ENCODE measurements at regions not wholly inside any gene's neighbourhood (a gene's known extent, or its start where the extent isn't known, plus 50 kb on each side); places are given as distances from the start of the nearest gene placed in this dataset.

DNA sequence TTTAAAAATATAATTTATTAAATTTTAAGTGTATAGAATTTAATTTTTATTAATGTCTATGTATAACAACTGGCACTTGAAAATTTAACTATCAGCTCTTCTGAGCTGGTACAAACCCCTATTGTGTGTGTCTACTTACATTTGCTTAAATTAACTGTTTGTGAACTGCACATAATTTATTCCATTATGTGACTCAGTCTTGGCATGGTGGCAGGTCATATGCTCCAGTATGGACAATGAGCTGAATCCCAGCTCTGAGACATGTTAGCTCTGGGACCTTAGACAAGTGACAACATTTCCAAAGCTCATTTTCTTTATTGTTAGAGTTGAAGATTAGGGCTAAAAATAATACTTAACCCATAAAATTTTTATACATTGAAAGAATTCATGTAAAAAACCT, 526.1 kb upstream of the MARCKS start:
- DNase-seq (ENCODE audit: low read depth): no peak

DNA sequence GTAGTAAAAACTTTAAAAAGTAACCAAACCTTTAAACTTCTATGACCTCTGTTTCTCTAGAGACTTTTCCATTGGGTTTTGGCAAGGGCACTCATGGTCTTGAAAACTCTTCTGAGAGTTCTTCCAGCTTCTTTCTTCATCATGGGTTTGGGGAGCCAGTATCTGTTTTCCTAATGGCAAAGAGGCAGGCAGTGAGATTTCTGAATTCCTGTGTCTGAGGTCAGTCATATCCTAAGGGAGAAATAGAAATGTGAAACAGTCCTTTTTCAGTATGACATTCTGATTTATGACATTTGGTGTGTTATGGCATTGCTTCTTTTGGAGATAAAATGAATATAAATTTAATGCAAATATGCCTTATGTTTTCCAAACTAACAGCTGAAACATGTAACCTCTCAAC, 518.5 kb upstream of the MARCKS start:
- DNase-seq (ENCODE audit: low read depth): no peak

DNA sequence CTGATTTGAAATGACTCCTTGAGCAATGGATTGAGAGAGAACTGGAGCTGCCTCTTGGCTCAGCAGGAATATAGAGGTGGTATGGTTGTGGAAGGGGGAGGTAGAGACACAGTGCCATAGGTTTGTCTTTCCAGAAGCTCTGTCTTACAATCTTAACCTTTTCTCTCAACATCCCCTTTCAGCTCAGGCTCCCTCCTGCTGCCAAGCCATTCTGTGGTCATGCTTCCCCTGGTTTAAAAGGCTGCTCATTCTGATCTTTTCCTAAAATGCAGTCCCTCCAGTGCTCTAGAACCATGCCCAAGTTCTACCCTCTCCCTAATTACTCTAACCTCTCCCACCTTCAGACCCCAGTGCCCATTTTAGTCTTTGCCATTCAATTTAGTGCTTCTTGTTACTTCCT, 517.9 kb upstream of the MARCKS start:
- DNase-seq (ENCODE audit: low read depth): no peak

DNA sequence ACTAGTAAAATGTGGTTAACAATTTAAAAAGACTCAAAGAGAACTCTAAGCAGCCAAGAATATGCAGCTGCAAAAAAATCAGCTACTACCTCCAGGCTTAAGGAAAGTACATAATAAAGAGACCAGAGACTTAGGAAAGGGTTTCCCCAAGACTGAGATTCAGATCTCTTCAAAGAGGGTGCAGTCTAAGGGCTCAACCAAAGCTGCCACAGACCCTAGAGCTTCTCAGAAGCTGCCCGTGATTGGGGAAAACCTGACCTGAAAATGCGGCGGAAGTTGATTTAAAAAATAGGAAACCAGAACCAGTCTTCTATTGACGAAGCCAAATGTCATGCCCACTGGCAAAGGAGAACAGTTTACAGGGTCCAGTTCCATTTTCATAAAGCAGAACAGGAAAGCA, 516.8 kb upstream of the MARCKS start:
- DNase-seq (ENCODE audit: low read depth): no peak

DNA sequence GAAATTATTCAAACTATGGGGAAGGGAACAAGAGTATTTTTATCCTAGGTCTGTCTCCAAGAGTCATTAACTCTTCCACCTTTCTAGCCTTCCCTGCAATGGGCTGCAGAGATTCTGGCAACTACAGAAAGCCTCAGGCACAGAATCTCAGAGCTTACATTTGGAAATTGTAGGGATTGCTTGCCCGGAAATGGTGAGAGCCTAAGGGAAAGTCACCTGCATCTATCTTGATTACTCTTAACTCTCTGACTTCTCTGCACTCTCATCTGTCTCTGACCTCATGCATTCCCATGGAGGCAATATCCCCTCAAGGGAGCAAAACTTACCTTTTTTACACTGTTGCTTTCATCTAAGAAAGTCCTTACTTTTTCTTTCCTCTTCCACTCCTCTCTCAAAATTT, 513.2 kb upstream of the MARCKS start:
- DNase-seq (ENCODE audit: low read depth): no peak

DNA sequence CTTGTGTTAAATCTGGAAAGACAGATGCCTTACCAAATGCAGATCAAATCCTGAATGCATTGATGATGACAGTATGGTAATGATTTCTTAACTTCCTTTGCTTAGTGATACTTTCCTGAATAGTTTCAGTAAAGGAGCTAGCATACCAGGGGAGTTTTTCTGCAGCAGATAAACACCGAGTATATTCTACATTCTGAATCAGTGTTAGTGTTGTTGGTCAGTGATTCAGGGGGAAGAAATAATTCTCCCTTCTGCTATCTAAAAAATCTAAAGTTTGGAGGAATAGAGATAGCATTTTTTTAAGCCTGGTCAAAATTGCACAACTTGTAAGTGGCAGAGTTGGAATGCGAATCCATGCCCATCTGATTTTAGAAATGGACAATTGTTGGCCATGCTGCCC, 512.2 kb upstream of the MARCKS start:
- no peak for DNase-seq (ENCODE audit: low read depth)

DNA sequence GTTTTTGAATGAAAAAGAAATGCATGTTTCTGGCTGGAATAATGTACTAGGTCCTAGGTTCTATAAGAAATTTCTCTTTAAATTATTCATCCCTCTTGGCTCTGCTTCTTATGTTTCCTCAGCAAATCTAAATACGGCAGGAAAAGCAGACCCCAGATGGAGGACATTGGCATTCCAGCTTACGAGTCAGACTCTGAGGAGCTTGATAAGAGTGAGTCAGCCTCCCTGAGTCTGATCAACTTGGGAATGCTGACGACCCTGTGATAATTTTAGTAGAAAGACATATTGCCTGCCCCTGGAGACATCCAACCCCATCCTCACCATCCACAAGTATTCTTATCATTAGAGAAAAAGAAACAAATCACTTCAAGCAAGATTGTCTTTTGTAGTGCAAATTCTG, 509.7 kb upstream of the MARCKS start:
- peak; percentile 66 for DNase-seq (ENCODE audit: low read depth)

DNA sequence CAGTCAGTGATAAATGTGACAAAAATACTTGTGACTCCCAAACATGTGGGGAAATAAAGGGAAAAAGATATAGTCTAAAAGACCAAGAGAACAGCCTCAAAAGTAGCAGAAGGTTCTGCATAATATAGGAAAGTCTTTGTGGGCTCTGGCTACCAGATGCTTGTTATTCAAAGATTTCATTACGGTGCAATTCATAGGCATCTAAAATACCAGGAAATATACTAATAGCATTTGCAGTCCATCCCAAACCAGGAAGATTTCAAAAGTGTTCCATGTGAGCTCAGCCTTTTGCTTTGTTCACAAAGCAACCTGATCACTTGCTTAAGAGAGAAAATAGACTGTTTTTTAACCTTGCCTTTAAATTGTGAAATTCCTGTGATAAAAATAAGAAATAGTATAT, 506.7 kb upstream of the MARCKS start:
- no peak for DNase-seq (ENCODE audit: low read depth)

DNA sequence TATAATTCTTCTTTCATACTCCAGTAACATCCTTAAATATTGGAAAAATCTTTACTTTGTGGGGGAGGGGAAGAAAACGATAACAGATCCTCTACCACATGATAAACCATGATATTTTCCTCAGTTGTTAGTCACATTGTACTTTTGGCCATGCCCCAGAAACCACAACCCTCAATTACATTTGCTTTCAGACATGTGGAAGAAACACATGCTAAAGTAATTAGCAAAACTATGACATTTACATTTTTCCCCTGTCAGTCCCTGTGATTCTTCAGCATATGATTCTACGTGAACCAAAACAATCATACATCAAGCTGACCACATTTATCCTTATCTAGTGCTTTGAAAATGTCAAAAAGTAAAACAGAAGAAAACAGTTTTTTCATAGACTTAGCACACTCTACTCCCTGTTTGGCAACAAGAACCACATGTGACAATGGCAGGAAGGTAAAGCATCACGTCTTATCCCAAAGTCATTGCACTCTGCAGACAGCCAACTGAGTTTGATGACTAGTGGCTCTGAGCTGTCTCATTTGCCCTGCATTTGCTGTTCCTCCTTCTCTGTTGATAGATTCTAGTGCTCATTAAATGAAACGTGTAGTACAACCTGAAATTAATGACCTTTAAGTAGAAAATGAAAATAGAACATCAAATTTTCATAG, 505.8 kb upstream of the MARCKS start:
- peak; percentile 42 for DNase-seq (ENCODE audit: low read depth)

DNA sequence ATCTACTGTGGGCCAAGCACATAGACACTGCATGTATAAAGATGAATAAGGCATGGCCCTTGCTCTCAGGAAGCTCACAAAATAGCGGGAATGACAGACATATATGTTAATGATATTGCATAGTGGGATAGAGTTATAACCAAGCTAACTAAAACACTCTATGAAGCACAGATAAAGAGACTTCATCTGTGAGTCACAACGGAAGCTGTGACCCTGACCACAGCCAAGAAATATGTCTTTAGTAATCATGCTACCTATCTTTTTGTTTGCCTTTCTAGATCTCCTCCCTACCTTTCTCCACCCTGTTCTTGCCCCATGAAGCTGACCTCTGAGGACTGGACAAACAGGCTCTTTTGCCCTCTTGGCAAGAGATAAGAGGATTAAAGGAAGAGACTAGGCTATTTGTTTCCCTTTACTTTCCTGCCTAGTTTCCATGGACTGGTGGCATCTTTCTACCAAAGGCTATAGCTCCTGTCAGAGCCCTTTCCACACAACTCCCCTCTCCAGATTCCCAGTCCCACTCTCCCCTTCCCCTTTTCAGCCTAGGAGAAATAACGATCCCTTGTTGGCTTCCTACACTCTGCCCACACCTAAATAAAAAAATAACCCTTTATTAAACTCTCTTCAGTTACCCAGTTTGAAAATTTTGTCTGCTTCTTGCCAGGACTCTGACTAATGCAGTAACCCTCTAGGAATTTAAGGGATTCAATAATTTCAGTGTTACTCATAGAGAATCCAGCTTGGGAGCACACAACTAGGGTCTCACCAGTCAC, 504.9 kb upstream of the MARCKS start:
- peak; percentile 92 for DNase-seq (ENCODE audit: low read depth)

DNA sequence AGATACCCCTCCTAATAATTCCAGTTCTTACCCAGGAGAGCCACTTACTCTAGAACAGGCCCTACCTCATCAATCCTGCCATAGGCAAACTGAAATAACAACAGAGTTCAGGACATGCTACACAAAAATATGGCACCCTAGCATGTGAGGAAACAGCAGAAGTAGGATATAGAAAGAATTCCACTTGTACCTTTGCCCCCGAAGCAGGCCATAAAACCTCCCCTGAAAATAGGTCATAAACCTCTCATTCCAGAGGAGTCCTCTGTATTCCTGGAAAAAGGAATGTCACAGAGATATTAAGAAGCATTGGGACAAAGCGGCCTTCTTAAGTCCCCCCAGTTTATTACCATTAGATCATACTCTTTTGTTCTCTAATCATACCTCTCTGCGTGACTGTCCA, 504.3 kb upstream of the MARCKS start:
- no peak for DNase-seq (ENCODE audit: low read depth)

DNA sequence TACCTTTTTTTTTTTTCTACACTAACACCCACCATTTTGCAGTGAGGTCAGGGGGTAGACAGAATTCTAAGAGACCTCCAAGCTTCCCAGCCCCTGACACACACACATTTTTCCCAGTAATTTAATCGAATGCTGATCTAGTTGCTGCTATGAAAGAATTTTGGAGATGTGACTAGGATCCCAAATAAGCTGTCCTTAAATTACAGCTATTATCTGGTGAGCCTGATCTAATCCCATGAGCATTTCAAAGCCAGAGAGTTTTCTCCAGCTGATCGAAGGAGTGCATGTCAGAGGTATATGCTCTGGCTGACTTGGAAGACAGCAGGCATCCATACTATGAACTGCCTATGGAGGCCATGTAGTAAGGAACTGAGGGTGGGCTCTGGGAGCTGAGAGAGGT, 503.8 kb upstream of the MARCKS start:
- DNase-seq (ENCODE audit: low read depth): no peak

DNA sequence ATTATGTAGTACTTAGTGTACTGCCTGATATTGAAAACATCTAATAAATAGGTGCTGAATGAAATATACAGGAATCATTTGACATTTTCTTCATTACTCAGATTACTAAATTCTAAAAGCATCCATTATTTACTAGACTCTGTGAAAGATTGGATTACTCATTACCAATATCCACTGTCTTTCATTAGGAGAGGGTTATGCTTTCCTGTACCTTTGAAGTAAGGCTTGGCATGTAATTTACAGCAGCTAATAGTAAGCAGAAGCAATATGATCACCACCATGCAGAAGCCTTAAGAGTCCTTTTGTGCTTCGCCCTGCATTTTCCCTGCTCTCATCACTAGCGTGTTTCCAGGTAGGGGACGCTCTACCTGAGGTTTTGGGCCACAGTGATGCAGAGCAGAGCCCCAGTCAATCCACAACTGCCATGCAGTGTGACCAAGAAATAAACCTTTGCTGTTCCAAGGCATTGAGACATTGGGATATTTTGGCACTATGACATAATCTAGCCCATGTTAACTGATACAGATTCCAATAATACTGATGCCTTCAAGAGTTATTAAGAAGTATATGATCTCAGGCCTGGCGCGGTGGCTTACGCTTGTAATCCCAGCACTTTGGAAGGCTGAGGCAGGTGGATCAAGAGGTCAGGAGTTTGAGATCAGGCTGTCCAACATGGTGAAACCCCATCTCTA, 502.8 kb upstream of the MARCKS start:
- no peak for DNase-seq (ENCODE audit: low read depth)

DNA sequence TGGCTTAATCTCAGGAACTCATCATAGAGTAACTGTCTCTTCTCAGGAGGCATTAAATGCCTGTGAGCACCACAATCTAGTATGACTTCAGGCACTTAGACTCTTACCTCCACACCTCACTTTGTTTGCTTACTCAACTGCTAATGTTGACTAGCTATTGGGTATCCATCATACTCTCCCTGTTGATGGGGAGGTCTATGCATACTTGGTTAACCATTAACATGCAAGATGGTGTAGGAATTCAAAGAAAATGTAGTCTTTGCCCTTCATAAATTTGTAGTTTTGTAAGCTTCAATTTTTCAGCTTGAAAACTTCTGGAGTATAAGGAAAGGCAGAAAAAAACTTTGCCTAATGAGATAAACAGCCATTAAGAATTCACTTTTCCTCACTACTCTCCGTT, 501.0 kb upstream of the MARCKS start:
- DNase-seq (ENCODE audit: low read depth): no peak

DNA sequence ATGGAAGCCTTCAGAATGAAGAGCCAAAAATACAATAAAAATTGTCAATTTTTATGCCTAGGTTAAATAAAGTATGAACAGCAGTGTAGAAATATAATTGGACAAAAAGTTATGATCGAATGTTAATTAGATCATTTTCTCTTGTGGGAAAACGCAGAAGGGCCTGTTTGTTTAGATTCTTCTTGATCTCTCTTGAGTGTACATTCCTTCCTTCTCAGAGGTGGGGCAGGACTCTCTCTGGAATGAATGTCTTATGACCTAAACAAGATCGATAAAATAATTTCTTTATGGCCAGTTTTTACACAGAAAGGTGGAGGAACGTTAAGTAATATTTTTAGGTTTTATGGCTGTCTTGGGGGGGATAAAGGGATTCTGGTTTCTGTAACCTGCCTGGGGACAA, 500.1 kb upstream of the MARCKS start:
- no peak for DNase-seq (ENCODE audit: low read depth)

DNA sequence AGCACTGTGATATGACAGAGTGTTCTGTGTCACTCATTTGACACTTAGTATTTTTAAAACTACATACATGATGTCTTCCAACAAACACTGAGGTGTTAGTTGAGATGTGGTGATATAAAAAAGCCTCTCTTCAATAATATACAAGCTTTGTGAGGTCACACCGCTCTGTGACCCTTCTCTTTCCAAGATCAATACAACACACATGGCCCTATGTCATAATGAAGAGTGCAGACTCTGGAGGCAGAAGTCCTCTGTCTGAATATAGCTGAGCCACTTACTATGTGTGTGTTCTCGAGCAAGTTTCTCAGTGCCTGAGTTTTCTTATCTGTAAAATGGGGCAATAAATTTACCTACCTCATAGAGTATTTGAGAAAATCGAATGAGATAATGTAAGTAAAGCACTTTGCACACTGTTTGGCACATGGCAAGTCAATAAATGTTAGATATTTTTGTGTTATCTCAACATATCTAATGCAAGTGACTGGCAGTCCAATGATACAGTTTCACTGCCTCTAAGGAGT, 499.0 kb upstream of the MARCKS start:
- DNase-seq (ENCODE audit: low read depth): no peak

DNA sequence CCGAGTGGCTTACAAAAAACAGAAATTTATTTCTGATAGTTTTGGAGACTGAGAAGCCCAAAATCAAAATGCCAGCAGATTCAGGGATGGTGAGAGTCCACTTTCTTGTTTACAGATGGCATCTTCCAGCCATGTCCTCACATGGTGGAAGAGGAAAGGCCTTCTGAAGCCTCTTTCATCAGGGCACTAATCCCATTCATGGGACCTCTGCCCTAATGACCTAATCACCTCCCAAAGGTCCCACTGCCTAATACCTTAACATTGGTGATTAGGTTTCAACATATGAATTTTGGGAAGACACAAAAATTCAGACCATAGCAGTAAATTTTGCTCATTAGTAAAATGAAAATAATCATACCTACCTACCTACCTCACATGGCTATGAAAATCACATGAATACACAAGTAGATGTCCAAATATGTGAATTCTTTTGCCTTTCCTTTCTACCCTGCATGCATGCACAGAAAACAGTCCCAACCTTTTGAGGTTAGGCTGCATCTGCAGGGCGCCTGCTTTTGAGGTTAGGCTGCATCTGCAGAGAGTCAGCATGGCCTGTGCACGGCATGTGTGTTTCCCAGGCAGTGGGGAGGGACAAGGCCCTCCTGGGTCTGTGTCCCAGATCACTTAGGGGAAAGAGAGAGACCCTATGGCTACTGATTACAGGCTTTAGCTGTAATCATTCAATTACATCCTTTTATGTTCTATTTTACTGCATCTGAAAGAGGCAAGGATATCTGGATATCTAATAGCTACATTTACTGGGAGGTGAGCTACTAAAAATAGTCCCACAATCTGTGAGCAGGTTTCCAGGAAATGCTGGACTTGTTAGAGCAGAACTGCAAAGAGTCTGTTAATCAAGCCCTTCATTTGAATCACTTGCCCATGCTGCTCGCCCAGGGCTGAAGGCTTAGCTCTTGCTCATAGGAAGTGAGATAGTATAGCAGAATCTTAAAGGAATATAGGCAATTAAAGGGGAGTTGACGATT, 497.7 kb upstream of the MARCKS start:
- peak; percentile 80 for DNase-seq (ENCODE audit: low read depth)

DNA sequence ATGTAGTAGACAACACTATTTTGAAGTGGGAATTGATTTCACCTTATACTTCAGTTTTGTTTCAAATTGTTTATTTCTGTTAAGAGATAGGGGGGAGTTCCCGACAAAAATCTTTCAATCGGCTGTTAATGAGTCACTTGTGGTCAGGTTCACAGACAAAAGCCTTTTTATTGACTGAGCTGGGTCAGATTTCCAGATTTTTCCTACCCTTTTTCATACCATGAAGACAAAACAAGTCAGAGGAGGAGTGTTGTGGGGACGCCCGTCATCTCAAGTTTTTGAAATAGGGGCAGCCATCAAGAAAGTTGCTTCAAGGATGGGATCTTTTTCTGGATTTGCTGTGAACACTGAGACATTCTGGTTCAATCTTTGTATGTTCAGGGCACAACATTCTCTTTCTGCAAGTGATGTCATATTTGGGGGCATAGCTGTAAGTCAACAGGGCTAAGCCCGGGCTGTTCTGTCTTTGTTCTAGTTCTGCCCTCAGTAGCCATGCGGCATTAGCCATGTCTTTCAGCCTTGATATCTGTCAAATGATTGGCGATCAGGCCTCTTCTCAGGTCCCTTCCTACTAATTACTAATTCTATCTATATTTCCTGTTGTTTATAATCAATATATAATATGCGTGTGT, 496.0 kb upstream of the MARCKS start:
- peak; percentile 94 for DNase-seq (ENCODE audit: low read depth)

DNA sequence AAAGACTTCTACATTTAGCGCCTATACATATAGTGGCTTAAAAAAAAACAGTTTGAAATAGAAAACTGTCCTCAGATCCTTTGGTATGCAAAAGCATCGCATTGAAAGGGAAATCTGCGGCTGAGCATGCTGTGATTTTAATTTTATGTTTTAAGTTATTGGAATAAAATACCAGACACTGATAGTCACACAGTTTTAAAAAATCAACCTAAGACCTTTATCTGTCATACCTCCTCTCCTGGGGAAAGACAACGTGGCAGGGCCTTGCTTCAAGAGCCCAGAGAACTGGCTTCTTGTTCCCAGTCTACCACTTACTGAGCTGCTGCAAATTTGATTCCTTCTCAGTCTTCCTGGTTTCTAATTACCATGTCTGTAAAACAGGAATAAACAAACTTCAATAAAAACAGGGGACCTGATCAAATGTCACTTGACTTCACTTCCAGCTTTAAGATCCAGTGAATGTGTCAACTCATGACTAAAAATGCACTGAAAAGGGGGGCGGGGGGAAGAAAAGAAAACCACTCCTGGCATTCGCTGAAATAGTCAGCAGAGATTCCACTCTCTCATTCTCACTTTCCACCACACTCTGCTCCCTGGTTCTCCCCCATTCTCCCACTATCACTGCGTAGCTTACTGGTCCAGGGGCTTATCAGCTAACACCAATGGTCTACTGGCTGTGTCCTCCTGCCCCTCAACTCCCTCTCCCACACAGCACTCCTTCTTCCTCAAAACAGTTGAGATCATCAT, 494.7 kb upstream of the MARCKS start:
- DNase-seq (ENCODE audit: low read depth): no peak
